MM.1S (cell line): ENCODE measurements at regions not wholly inside any gene's neighbourhood (a gene's known extent, or its start where the extent isn't known, plus 50 kb on each side); places are given as distances from the start of the nearest gene placed in this dataset.

Experiments
- CTCF ChIP-seq: fragments of 300-600 bp; sonication (generic); IDR thresholded peaks from 2 replicates; pipeline ENCODE4 v1.5.1; 2016; ENCODE audit warnings: antibody characterized with exemption, low read length, mixed read lengths
- EZH2 ChIP-seq: fragments of 300-600 bp; sonication (generic); optimal IDR thresholded peaks from 2 replicates; pipeline ENCODE3; 2017; ENCODE audit warnings: low read depth, mild to moderate bottlenecking, antibody characterized with exemption, low read length, mixed read lengths
- EZH2phosphoT487 ChIP-seq: fragments of 300-600 bp; sonication (generic); IDR thresholded peaks from 2 replicates; pipeline ENCODE4 v1.6.1; 2018; ENCODE audit warnings: antibody characterized with exemption, low read length

GRCh38 chr5:96067894-96068614, 106.4 kb upstream of the ELL2 start:
- no peak for TF ChIP-seq CTCF
- TF ChIP-seq EZH2 = no peak
- no peak for TF ChIP-seq EZH2phosphoT487
